KMS-11 (cell line): ENCODE measurements at regions not wholly inside any gene's neighbourhood (a gene's known extent, or its start where the extent isn't known, plus 50 kb on each side); places are given as distances from the start of the nearest gene placed in this dataset.

Experiments
- H2AFZ ChIP-seq: fragments of 200-600 bp; sonication (generic); 2 replicates; pipeline ENCODE4 v1.6.1; 2016; ENCODE audit warnings: antibody characterized with exemption, mixed run types, low read depth
- H3K27ac ChIP-seq: fragments of 200-600 bp; sonication (generic); 2 replicates; pipeline ENCODE4 v1.6.1; 2016; ENCODE audit warnings: mild to moderate bottlenecking, mixed run types
- H3K27me3 ChIP-seq: fragments of 200-600 bp; sonication (generic); 2 replicates; pipeline ENCODE4 v1.6.1; 2017; ENCODE audit warnings: mild to moderate bottlenecking, low read depth, mixed run types, moderate library complexity; ENCODE audit not compliant: insufficient read depth
- H3K36me3 ChIP-seq: fragments of 200-600 bp; sonication (generic); 2 replicates; pipeline ENCODE4 v1.6.1; 2017; ENCODE audit warnings: mild to moderate bottlenecking, mixed run types; ENCODE audit not compliant: insufficient read depth
- H3K4me1 ChIP-seq: fragments of 200-600 bp; sonication (generic); 2 replicates; pipeline ENCODE4 v1.6.1; 2016; ENCODE audit warnings: mild to moderate bottlenecking, low read depth, mixed run types; ENCODE audit not compliant: poor library complexity, severe bottlenecking
- H3K4me2 ChIP-seq: fragments of 200-600 bp; sonication (generic); 2 replicates; pipeline ENCODE4 v1.7.0; 2016; ENCODE audit warnings: mild to moderate bottlenecking, mixed run types
- H3K4me3 ChIP-seq: fragments of 200-600 bp; sonication (generic); IDR thresholded peaks from 2 replicates; pipeline ENCODE4 v1.6.1; 2017; ENCODE audit warnings: low read depth, low read length, mixed read lengths; ENCODE audit not compliant: insufficient read depth
- H3K79me2 ChIP-seq: fragments of 200-600 bp; sonication (generic); 2 replicates; pipeline ENCODE4 v1.6.1; 2016; ENCODE audit warnings: low read depth, mixed run types; ENCODE audit not compliant: insufficient read depth
- H3K9ac ChIP-seq: fragments of 200-600 bp; sonication (generic); 2 replicates; pipeline ENCODE4 v1.6.1; 2016; ENCODE audit warnings: mild to moderate bottlenecking, mixed run types
- H4K20me1 ChIP-seq: fragments of 200-600 bp; sonication (generic); 2 replicates; pipeline ENCODE4 v1.6.1; 2016; ENCODE audit warnings: mild to moderate bottlenecking, mixed run types; ENCODE audit not compliant: insufficient read depth
- TF ChIP-seq, protein P1 (sequence below): fragments of 200-600 bp; sonication (generic); conservative IDR thresholded peaks from 2 replicates; pipeline ENCODE4 v1.6.1; 2017; ENCODE audit warnings: low read depth, mild to moderate bottlenecking, antibody characterized with exemption, low read length, moderate library complexity, mixed read lengths

DNA sequence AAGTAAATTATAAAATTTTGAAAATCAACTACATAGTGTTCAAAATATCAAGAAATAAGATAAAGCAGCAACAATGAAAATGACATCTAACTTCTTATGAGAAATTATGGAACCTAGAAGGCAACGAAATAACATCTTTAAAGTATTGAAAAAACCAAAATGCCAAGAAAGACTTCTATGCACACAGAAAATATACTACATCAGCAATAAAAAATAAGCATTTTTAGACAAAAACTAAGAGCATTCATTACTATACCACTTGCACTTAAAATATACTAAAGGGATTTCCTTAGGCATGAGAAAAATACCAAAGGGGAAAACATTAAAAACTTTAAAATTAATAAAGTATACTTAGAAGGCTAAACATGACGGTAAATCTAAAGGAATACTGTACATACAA, 556.3 kb downstream of the NUP35 start:
- no peaks in the 10 kb centered on the region for H4K20me1 ChIP-seq
- TF ChIP-seq, protein P1, sequence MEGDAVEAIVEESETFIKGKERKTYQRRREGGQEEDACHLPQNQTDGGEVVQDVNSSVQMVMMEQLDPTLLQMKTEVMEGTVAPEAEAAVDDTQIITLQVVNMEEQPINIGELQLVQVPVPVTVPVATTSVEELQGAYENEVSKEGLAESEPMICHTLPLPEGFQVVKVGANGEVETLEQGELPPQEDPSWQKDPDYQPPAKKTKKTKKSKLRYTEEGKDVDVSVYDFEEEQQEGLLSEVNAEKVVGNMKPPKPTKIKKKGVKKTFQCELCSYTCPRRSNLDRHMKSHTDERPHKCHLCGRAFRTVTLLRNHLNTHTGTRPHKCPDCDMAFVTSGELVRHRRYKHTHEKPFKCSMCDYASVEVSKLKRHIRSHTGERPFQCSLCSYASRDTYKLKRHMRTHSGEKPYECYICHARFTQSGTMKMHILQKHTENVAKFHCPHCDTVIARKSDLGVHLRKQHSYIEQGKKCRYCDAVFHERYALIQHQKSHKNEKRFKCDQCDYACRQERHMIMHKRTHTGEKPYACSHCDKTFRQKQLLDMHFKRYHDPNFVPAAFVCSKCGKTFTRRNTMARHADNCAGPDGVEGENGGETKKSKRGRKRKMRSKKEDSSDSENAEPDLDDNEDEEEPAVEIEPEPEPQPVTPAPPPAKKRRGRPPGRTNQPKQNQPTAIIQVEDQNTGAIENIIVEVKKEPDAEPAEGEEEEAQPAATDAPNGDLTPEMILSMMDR, result no peak
- no peaks in the 10 kb centered on the region for H3K36me3 ChIP-seq
- no peaks in the 10 kb centered on the region for H3K27me3 ChIP-seq
- H3K4me3 ChIP-seq, result no peak overlapping the region
- H3K4me2 ChIP-seq, result no peak overlapping the region
- no peak overlapping the region for H2AFZ ChIP-seq
- H3K9ac ChIP-seq, result no peak overlapping the region
- H3K27ac ChIP-seq, result no peak overlapping the region
- H3K4me1 ChIP-seq, result no peaks in the 10 kb centered on the region
- H3K79me2 ChIP-seq, result no peaks in the 10 kb centered on the region

DNA sequence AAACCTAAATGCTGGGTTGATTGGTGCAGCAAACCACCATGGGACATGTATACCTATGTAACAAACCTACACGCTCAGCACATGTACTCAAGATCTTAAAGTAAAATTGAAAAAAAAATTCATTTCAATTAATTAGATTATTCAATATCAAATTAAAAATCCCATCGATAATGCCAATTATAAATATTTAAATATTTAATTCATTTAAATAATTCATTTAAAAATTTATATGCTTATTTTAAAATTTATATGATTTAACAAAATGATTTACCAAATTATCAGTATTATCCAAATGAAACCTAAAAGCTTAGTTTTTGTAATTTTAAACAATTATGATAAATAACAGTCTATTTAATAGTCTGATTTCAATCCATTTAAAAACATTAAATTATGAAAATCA, 560.4 kb downstream of the NUP35 start:
- Histone ChIP-seq H3K79me2 (no peaks in the 10 kb centered on the region), H3K4me1 (no peaks in the 10 kb centered on the region), H3K27me3 (no peaks in the 10 kb centered on the region), H3K36me3 (no peaks in the 10 kb centered on the region), H2AFZ (no peak overlapping the region), H3K4me3 (no peak overlapping the region), H3K4me2 (no peak overlapping the region), H3K27ac (no peak overlapping the region), H3K9ac (no peak overlapping the region), H4K20me1 (no peaks in the 10 kb centered on the region)
- TF ChIP-seq, protein P1, result no peak

DNA sequence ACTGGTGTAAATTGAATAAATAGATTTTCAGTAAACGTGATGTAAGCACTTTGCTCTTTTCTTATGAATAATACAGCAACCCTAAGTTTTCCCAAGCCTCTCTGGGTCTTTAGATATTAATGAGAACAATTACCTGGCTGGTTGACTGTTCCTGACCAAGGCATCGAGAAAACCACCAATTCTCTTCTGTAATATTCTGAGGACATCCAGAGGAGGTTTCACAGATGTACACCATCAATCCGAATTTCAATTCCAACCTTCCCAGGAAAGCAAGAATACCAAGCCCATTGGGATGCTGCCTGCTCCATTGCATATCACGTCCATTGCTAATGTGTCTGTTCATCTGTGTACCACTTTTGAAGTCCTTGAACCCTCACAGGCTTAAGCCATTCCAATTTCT, 571.8 kb downstream of the NUP35 start:
- Histone ChIP-seq H3K36me3 (no peaks in the 10 kb centered on the region), H3K4me2 (no peak overlapping the region), H3K4me3 (no peak overlapping the region), H3K4me1 (no peaks in the 10 kb centered on the region), H3K27ac (no peak overlapping the region), H3K9ac (no peak overlapping the region), H4K20me1 (no peaks in the 10 kb centered on the region), H2AFZ (no peak overlapping the region), H3K79me2 (no peaks in the 10 kb centered on the region), H3K27me3 (no peaks in the 10 kb centered on the region)
- TF ChIP-seq, protein P1, result no peak

DNA sequence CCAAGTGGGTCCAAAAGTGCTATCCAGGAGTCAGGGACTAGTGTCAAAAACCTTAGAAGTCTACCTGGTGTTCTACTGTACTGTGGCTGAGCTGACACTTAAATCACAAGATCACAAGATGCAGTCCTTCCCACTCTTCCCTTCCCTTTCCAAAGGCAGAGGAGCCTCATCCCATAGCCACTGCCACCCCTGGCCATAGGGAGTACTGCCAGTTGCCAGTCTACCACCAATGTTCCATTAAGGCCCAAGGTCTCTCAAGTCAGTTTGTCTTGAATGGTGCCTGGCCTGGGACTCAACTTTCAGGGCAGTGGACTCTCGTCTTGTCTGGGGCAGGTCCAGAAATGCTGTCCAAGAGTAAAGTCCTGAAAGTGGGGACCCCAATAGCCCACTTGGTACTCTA, 585.6 kb downstream of the NUP35 start:
- H3K4me2 ChIP-seq, result no peak overlapping the region
- no peak overlapping the region for H3K4me3 ChIP-seq
- no peak overlapping the region for H3K27ac ChIP-seq
- H3K9ac ChIP-seq, result no peak overlapping the region
- H4K20me1 ChIP-seq, result no peaks in the 10 kb centered on the region
- no peaks in the 10 kb centered on the region for H3K79me2 ChIP-seq
- TF ChIP-seq, protein P1, result no peak
- no peaks in the 10 kb centered on the region for H3K27me3 ChIP-seq
- no peak overlapping the region for H2AFZ ChIP-seq
- no peaks in the 10 kb centered on the region for H3K36me3 ChIP-seq
- no peaks in the 10 kb centered on the region for H3K4me1 ChIP-seq

DNA sequence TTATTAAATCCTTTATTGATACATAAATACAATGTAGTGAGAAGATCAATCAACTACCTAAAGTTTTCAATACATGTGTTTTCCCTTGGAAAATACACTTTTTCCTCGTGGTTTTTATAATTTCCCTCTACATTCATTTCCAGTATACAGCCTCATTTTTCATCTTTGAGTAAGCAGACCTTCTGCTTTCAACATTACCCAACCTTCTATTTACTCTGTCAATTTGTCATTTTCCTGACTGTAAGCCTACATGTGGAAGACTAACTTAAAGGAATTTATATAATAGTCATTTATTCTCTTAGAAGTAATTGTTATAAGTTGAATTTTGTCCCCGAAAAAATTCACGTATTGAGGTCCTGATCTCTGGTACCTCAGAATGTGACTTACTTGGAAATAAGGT, 594.0 kb downstream of the NUP35 start:
- no peak overlapping the region for H2AFZ ChIP-seq
- no peak overlapping the region for H3K9ac ChIP-seq
- no peaks in the 10 kb centered on the region for H3K36me3 ChIP-seq
- no peak overlapping the region for H3K4me2 ChIP-seq
- no peaks in the 10 kb centered on the region for H3K79me2 ChIP-seq
- H4K20me1 ChIP-seq, result no peaks in the 10 kb centered on the region
- H3K4me1 ChIP-seq, result no peaks in the 10 kb centered on the region
- H3K27me3 ChIP-seq, result no peaks in the 10 kb centered on the region
- H3K27ac ChIP-seq, result no peak overlapping the region
- TF ChIP-seq, protein P1, result no peak
- H3K4me3 ChIP-seq, result no peak overlapping the region
